ENCODE measurements at regions not wholly inside any gene's neighbourhood (a gene's known extent, or its start where the extent isn't known, plus 50 kb on each side); places are given as distances from the start of the nearest gene placed in this dataset.

DNA sequence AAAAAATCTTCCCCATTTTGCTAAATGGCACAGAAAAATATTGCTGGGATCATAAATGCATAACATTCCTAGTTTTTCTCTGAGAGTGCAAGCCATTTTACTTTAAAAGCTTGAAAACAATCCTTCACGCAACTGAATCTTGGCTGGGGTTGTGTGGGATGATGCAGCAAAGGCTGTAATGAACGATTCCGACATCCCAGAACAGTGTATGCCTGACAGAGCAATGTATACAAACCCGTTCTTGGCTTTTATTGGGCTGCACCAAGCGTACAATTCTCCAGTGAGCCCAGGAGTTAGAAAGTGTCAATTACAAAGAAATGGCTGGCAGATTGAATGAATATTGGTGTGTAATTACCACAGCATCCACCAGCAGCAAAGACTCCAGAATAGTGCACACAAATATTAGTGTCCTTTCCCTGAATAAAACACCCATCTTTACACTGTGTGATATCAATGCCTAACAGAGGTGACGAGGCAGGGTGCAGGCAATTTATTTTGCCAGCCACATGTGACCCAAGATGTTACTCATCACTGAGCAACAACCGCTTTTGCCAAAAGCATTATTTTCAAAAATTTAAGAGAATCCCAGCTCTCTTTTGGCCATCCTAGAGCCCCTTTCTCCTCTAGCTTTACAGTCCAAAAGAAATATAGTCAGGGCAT lies 578.6 kb upstream of the CHAC2 start:
- in situ Hi-C loops (cut with MboI; ENCODE audit: low sequenced_read_pairs, unreplicated experiment), result no loop called here

DNA sequence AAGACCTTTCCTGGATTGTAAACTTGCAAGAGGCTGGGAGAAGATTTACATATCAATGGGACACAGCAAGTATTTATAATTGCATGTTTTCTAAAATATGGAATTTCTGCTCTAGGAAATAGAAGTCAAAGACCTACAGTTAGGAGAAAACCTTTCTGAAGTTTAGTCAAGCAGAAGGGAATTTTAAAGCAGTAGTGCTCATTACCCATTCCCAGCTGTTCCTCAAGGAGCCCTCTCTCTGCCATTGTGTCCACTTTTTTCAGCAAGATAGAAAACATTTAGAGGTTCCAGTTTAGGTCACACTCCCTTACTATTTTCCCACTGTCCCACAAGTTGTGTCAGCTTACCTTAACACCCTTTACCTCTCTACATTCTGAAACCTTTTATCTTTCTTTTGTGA lies 584.0 kb upstream of the CHAC2 start:
- DNase-seq (ENCODE audit: low spot score), result no peak
- in situ Hi-C loops (cut with MboI; ENCODE audit: low sequenced_read_pairs, unreplicated experiment), result no loop called here
- TF ChIP-seq, protein P1, sequence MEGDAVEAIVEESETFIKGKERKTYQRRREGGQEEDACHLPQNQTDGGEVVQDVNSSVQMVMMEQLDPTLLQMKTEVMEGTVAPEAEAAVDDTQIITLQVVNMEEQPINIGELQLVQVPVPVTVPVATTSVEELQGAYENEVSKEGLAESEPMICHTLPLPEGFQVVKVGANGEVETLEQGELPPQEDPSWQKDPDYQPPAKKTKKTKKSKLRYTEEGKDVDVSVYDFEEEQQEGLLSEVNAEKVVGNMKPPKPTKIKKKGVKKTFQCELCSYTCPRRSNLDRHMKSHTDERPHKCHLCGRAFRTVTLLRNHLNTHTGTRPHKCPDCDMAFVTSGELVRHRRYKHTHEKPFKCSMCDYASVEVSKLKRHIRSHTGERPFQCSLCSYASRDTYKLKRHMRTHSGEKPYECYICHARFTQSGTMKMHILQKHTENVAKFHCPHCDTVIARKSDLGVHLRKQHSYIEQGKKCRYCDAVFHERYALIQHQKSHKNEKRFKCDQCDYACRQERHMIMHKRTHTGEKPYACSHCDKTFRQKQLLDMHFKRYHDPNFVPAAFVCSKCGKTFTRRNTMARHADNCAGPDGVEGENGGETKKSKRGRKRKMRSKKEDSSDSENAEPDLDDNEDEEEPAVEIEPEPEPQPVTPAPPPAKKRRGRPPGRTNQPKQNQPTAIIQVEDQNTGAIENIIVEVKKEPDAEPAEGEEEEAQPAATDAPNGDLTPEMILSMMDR (IDR thresholded peaks at IDR 0.05; ENCODE audit: borderline replicate concordance, control extremely low read depth, extremely low read depth, insufficient read depth, missing control alignments), result no peak

More for the DNA sequence above, 578.6 kb upstream of the CHAC2 start:
- TF ChIP-seq, protein P1 (IDR thresholded peaks at IDR 0.05; ENCODE audit: borderline replicate concordance, control extremely low read depth, extremely low read depth, insufficient read depth, missing control alignments), result no peak
- DNase-seq (ENCODE audit: low spot score), result no peak

DNA sequence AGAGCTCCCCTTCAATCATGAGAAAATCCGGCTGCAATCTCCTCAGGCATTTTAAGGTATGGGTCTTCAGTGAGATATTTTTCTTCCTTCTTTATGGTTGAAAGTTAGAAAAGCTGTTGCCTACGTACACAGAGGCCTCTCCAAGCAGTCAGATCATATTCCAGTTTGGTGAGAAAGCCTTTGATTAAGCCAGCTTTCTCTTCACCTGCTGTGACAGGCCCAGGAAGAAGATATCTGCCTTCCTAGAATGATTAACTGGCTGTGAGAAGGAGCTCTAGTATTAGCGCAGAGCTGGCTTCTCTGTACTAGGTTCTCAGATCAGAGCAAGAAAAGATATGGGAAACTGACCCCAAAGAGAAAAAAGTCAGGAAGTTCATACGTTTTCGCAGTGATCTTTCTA lies 585.0 kb upstream of the CHAC2 start:
- in situ Hi-C loops (cut with MboI; ENCODE audit: low sequenced_read_pairs, unreplicated experiment), result no loop called here
- DNase-seq (ENCODE audit: low spot score), result no peak
- TF ChIP-seq, protein P1 (IDR thresholded peaks at IDR 0.05; ENCODE audit: borderline replicate concordance, control extremely low read depth, extremely low read depth, insufficient read depth, missing control alignments), result no peak

DNA sequence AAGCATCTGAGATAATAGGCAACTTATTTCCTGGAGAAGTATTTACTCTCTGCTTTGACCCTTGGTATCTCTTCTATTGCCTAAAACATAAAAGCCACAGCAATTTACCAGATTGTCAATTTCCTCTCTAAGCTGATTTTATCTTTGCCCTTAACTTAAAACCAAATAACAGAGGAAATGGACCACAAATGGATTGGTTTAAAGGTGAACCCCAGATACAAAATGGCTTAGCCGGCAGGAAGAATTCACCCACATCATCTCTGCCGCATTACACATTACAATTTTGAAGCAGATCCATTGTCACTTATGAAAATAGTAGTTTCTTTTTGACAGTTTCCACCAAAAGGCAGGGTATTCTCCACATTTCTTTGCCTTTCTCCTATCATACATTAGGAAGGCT lies 585.8 kb upstream of the CHAC2 start:
- TF ChIP-seq, protein P1 (IDR thresholded peaks at IDR 0.05; ENCODE audit: borderline replicate concordance, control extremely low read depth, extremely low read depth, insufficient read depth, missing control alignments), result no peak
- in situ Hi-C loops (cut with MboI; ENCODE audit: low sequenced_read_pairs, unreplicated experiment), result no loop called here
- DNase-seq (ENCODE audit: low spot score), result no peak

DNA sequence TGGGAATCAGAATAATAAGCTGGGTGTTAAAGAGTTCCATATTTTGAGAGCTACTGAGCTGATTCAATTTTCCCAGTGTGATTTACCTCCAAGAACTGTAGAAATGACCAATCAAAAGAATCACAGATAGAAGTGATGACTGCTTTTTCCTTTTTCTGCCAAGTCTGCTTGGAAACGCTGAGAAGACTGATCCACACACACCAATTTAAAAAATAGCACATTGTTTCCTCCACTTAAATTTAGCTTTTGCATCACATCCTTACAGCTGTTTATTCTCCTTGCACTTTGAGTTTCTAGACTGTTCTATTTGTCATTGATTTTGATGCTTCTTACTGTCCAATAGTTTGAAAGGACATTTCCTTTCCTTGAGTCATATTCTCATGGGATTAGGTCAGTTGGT lies 590.3 kb upstream of the CHAC2 start:
- TF ChIP-seq, protein P1 (IDR thresholded peaks at IDR 0.05; ENCODE audit: borderline replicate concordance, control extremely low read depth, extremely low read depth, insufficient read depth, missing control alignments), result no peak
- no peak for DNase-seq (ENCODE audit: low spot score)
- in situ Hi-C loops (cut with MboI; ENCODE audit: low sequenced_read_pairs, unreplicated experiment), result no loop called here

DNA sequence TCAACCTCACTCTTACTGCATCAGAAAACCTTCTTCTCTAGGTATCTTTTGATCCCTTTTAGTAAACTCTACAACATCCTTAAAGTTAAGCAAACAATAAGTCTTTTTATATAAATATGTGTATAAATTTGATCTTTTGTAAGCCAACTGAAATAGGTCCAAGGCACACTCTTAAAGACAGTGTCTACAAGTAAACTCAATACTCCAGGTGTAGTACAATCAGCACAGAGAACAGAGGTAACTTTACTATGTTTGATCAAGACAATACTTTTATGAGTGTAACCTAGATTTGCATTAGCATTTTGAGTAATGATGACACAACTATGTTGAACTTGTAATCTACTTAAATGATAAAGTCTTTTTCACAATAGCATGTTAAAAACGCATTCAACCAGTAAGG lies 593.1 kb upstream of the CHAC2 start:
- in situ Hi-C loops (cut with MboI; ENCODE audit: low sequenced_read_pairs, unreplicated experiment), result no loop called here
- TF ChIP-seq, protein P1 (IDR thresholded peaks at IDR 0.05; ENCODE audit: borderline replicate concordance, control extremely low read depth, extremely low read depth, insufficient read depth, missing control alignments), result no peak
- DNase-seq (ENCODE audit: low spot score), result no peak
